GM23248 (cell line): ENCODE measurements at regions not wholly inside any gene's neighbourhood (a gene's known extent, or its start where the extent isn't known, plus 50 kb on each side); places are given as distances from the start of the nearest gene placed in this dataset.

Experiments
- EZH2 ChIP-seq: fragments of 200-600 bp; sonication (generic); IDR thresholded peaks from 2 replicates; pipeline ENCODE4 v1.6.1; 2018; ENCODE audit warnings: antibody characterized with exemption, mild to moderate bottlenecking; ENCODE audit not compliant: insufficient read depth, poor library complexity, severe bottlenecking
- EZH2phosphoT487 ChIP-seq: fragments of 200-600 bp; sonication (generic); IDR thresholded peaks from 2 replicates; pipeline ENCODE4 v1.6.1; 2018; ENCODE audit warnings: antibody characterized with exemption, moderate library complexity, mild to moderate bottlenecking, low read depth; ENCODE audit not compliant: insufficient read depth

- TF ChIP-seq EZH2 (no peak), EZH2phosphoT487 (no peak)
These were observed 945.5 kb downstream of the SORCS3 start for GRCh38 chr10:105586451-105587098.
